Epithelial cell of esophagus (primary cell): ENCODE measurements at regions not wholly inside any gene's neighbourhood (a gene's known extent, or its start where the extent isn't known, plus 50 kb on each side); places are given as distances from the start of the nearest gene placed in this dataset.
A peak's percentile ranks its signal among the peaks of the same experiment; 100 is the strongest.

Experiments
- DNase-seq: peaks from one replicate; pipeline ENCODE4 v3.0.0; 2010; ENCODE audit warnings: low read depth
- H3K4me3 ChIP-seq: 2 replicates; pipeline ENCODE4 v1.5.1; 2011; ENCODE audit warnings: mild to moderate bottlenecking, low read length, control low read depth
- TF ChIP-seq, protein P1 (sequence below): IDR thresholded peaks from 2 replicates; pipeline ENCODE4 v1.5.1; 2011; ENCODE audit warnings: low read depth, mild to moderate bottlenecking, low read length, control low read depth, inconsistent platforms; ENCODE audit not compliant: insufficient read depth; ENCODE audit errors: missing control alignments

DNA sequence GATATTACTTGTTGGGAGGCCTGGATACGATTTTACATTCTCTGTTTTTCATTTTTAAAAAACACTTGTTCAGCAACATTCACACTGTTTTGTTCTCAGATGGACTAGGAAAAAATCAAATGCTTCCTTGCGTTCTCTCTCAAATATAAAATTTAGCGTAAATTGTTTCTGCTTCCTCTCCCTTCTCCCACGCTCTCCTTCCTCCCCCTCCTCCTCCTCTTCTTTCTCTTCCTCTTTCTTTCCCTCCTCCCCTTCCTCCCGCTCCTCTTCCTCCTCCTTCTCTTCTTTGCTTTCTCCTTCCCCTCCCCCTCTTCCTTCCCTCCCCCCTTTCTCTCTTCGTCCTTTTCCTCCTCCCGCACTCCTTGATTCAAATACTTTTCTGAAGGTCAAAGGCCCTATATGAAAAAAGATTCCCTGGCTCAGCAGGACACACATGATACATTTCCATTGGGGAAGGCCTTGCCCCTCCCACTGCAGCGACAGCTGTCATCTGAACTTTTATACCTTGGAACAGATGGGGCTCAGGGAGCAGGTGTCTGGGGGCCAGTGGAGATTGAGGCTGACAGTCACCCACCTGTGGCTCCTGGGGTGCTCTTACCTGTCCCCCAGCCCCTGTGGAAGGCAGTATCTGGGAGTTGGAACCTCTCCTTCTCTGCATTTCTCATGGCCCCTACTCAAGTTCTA, 99.4 kb upstream of the SDK2 start:
- TF ChIP-seq, protein P1, sequence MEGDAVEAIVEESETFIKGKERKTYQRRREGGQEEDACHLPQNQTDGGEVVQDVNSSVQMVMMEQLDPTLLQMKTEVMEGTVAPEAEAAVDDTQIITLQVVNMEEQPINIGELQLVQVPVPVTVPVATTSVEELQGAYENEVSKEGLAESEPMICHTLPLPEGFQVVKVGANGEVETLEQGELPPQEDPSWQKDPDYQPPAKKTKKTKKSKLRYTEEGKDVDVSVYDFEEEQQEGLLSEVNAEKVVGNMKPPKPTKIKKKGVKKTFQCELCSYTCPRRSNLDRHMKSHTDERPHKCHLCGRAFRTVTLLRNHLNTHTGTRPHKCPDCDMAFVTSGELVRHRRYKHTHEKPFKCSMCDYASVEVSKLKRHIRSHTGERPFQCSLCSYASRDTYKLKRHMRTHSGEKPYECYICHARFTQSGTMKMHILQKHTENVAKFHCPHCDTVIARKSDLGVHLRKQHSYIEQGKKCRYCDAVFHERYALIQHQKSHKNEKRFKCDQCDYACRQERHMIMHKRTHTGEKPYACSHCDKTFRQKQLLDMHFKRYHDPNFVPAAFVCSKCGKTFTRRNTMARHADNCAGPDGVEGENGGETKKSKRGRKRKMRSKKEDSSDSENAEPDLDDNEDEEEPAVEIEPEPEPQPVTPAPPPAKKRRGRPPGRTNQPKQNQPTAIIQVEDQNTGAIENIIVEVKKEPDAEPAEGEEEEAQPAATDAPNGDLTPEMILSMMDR, result no peak

DNA sequence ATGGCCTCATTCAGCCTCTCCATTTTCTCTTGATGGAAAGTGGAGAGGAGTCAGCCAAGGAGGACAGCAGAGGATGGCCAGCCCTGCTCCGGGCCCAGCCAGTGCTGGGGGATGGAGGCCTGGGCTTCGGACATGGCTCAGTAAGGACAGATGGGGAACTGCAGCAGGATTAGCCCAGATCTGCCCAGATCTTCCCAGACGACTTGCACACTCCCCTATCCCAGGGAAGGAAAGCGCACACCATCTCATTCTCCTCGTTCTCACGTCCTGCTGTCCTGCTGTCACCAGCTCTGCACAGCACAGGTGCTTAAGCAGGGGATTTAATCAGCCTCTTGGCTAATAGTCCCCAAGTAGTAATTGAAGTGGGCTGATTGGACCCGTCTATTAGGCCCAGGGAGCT, 100.2 kb upstream of the SDK2 start:
- DNase-seq, result no peak
- H3K4me3 ChIP-seq, result no peak overlapping the region
- TF ChIP-seq, protein P1, result no peak

More for the DNA sequence above, 99.4 kb upstream of the SDK2 start:
- H3K4me3 ChIP-seq, result no peak overlapping the region
- DNase-seq, result no peak

DNA sequence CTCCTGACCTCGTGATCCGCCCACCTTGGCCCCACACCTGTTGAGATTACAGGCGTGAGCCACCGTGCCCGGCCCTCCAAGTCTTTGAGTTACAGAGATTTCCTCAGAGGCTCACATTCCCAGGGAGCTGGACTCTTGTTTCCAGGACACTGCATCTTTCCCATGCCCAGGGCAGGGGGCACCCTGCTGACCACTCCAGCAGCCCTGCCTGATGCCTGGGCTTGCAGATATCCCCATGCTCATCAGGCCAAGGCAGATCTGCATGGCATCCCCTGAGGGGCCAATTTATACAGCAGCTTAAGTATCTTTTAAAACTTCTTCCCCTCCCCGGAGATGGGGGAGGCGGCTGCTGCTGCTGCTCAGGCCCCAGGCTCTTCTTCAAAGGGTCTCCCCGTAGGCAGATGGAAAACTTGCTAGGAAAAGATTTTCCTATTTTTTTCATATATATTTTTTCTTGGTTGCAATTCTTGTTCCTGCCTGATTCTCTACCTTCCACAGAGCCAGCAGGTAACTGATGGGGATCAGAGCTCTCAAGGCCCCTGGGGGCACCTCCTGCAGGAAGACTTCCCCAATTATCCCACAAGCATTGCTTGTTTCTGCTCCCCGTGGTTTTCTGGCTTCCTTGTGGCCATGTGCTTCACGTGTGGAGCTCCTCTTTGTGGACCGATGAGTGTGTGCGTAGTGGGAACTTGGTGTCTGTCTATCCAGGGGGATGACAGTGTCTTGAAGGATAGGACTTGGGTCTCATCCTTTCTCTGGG, 102.2 kb upstream of the SDK2 start:
- TF ChIP-seq, protein P1, result no peak
- H3K4me3 ChIP-seq, result no peak overlapping the region
- no peak for DNase-seq

- TF ChIP-seq, protein P1, result no peak
- H3K4me3 ChIP-seq, result no peak overlapping the region
- DNase-seq, result no peak
These were observed 103.2 kb upstream of the SDK2 start for GRCh38 chr17:73747221-73748002.

DNA sequence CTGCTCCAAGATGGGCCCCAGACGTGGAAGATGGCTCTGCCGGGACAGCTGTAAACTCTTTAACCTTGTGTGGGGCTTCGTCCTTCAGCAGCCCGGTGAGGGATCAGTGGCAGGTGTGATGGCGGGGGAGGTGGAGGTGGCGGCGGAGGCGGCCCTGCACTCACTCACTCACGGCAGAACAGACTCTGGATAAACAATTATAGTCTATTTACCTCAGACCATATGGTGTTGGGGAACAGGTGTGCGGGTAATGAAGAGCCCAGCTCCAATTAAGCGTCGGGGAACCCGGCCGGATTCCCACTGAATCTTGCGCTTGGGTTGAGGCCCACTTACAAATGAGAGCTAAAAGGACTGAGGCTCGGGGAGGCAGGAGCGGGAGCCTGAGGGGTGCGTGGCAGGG, 104.3 kb upstream of the SDK2 start:
- no peak for DNase-seq

GRCh38 chr17:73749337-73749823, 105.1 kb upstream of the SDK2 start:
- H3K4me3 ChIP-seq, result no peak overlapping the region
- peak; percentile 2 for DNase-seq
- TF ChIP-seq, protein P1, result no peak

More for the DNA sequence above, 104.3 kb upstream of the SDK2 start:
- TF ChIP-seq, protein P1, result no peak
- no peak overlapping the region for H3K4me3 ChIP-seq
